ENCODE measurements at regions not wholly inside any gene's neighbourhood (a gene's known extent, or its start where the extent isn't known, plus 50 kb on each side); places are given as distances from the start of the nearest gene placed in this dataset.

DNA sequence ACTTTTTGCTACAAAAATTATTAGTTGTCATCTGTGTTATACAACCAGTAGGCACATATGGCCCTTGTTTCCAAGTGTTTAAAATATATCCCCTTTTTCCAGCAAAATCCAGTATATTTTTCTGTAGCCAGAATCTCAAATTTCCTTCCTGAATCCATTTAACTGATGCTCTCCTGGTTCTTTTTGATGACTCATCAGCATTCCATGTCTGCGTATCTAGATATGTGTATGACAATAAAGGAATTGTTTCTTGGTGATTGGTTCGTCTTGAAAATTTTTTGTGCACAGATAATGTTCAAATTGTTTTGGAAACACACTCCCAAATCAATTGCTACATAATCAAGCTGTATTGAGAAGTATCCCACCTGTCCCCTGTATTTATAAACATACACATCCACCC lies 98.3 kb downstream of the ITM2A start:
- no peaks in the 10 kb centered on the region for H3K23me2 ChIP-seq (ENCODE audit: low read depth, low read length)
- H2AFZ ChIP-seq (ENCODE audit: low read length): no peak overlapping the region
- no peaks in the 10 kb centered on the region for H3K4me1 ChIP-seq (replicated peaks in 1 of 4; ENCODE audit: control insufficient read depth in 3 of 4, insufficient read depth in 4 of 4, low read length in 3 of 4)
- WGBS, 2 experiments (ENCODE audit: extremely low coverage in 1 of 2, insufficient coverage in 1 of 2, insufficient read length in 1 of 2, insufficient replicate concordance in 2 of 2, low coverage in 1 of 2, low lambda C conversion rate in 2 of 2, missing lambda C conversion rate in 1 of 2): 92% methylated on average over 2 of the region's 2 CpGs; no CpG with 5 or more reads in 1 of the 2 experiments
- no peak overlapping the region for H3K14ac ChIP-seq (ENCODE audit: insufficient read length)
- H3K56ac ChIP-seq (replicated peaks; ENCODE audit: insufficient read length, low read depth, low read length): no peak overlapping the region
- no peaks in the 10 kb centered on the region for H3K27me3 ChIP-seq (replicated peaks in 1 of 4; ENCODE audit: control insufficient read depth in 3 of 4, extremely low read depth in 1 of 4, insufficient read depth in 3 of 4, low read length in 3 of 4)
- no peak overlapping the region for H2BK20ac ChIP-seq (ENCODE audit: low read length)
- no peak overlapping the region for H3K4me2 ChIP-seq (ENCODE audit: insufficient read depth in 1 of 2, low read depth in 2 of 2, low read length in 2 of 2)
- no peaks in the 10 kb centered on the region for H3K9me3 ChIP-seq (ENCODE audit: insufficient read depth in 2 of 2, low read depth in 1 of 2, low read length in 1 of 2)
- H3K79me1 ChIP-seq (ENCODE audit: low read depth, low read length): no peaks in the 10 kb centered on the region
- no peak overlapping the region for H4K91ac ChIP-seq (replicated peaks; ENCODE audit: insufficient read length, low read length)
- no peak overlapping the region for H4K5ac ChIP-seq (ENCODE audit: insufficient read length, low read depth, low read length)
- H3K23ac ChIP-seq (ENCODE audit: insufficient read length): no peak overlapping the region
- H3K9ac ChIP-seq (replicated peaks in 1 of 4; ENCODE audit: extremely low read depth in 1 of 4, low read depth in 3 of 4, low read length in 3 of 4): no peak overlapping the region
- H2BK120ac ChIP-seq (replicated peaks; ENCODE audit: low read depth, low read length): no peak overlapping the region
- ChIA-PET POLR2A (ENCODE audit: partially characterized antibody) (no interaction called here), CTCF (ENCODE audit: partially characterized antibody) (no interaction called here)
- no peak overlapping the region for H2BK5ac ChIP-seq (ENCODE audit: low read depth, low read length)
- H3K4me3 ChIP-seq (ENCODE audit: extremely low read depth in 1 of 4, insufficient read depth in 2 of 4, low read depth in 3 of 4, low read length in 4 of 4): no peak overlapping the region
- H3K36me3 ChIP-seq (ENCODE audit: control insufficient read depth in 2 of 4, insufficient read depth in 4 of 4, low read length in 3 of 4): no peaks in the 10 kb centered on the region
- H4K20me1 ChIP-seq (replicated peaks in 1 of 2; ENCODE audit: control insufficient read depth in 1 of 2, insufficient read depth in 2 of 2, low read length in 2 of 2): no peaks in the 10 kb centered on the region
- no peak overlapping the region for H3K27ac ChIP-seq (ENCODE audit: low read depth, low read length)
- H2BK15ac ChIP-seq (ENCODE audit: low read length): no peak overlapping the region
- FAIRE-seq (no peak), DNase-seq (ENCODE audit: low read depth in 1 of 2, low spot score in 2 of 2) (no peak)
- no peak overlapping the region for H2BK12ac ChIP-seq (ENCODE audit: low read depth, low read length)
- H3K79me2 ChIP-seq (ENCODE audit: control insufficient read depth in 1 of 2, insufficient read depth in 2 of 2, low read length in 2 of 2): no peaks in the 10 kb centered on the region
- no peak overlapping the region for H3K18ac ChIP-seq (ENCODE audit: extremely low read depth, low read length)
- H4K8ac ChIP-seq (ENCODE audit: extremely low read depth, insufficient read depth, low read length): no peak overlapping the region
- no peak overlapping the region for H3K4ac ChIP-seq (replicated peaks; ENCODE audit: insufficient read length, low read depth, low read length)
- H2AK5ac ChIP-seq (ENCODE audit: low read depth, low read length): no peak overlapping the region
- no peak for TF ChIP-seq BCL11A (IDR thresholded peaks at IDR 0.05; ENCODE audit: low read depth in 2 of 2, low read length in 2 of 2)
- no peak for TF ChIP-seq YY1 (IDR thresholded peaks at IDR 0.05; ENCODE audit: low read depth, low read length)
- no peak for TF ChIP-seq SIX5 (IDR thresholded peaks at IDR 0.05; ENCODE audit: low read depth, low read length)
- TF ChIP-seq TEAD4 (IDR thresholded peaks at IDR 0.05; ENCODE audit: low read depth, low read length): no peak
- no peak for TF ChIP-seq CHD2 (IDR thresholded peaks at IDR 0.05; ENCODE audit: low read length)
- TF ChIP-seq NANOG (IDR thresholded peaks at IDR 0.05; ENCODE audit: insufficient read depth, low read depth, low read length, poor library complexity, severe bottlenecking): no peak
- TF ChIP-seq, protein P1, sequence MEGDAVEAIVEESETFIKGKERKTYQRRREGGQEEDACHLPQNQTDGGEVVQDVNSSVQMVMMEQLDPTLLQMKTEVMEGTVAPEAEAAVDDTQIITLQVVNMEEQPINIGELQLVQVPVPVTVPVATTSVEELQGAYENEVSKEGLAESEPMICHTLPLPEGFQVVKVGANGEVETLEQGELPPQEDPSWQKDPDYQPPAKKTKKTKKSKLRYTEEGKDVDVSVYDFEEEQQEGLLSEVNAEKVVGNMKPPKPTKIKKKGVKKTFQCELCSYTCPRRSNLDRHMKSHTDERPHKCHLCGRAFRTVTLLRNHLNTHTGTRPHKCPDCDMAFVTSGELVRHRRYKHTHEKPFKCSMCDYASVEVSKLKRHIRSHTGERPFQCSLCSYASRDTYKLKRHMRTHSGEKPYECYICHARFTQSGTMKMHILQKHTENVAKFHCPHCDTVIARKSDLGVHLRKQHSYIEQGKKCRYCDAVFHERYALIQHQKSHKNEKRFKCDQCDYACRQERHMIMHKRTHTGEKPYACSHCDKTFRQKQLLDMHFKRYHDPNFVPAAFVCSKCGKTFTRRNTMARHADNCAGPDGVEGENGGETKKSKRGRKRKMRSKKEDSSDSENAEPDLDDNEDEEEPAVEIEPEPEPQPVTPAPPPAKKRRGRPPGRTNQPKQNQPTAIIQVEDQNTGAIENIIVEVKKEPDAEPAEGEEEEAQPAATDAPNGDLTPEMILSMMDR (IDR thresholded peaks at IDR 0.05; ENCODE audit: control extremely low read depth in 1 of 3, insufficient read depth in 1 of 3, low read depth in 1 of 3, low read length in 3 of 3): no peak
- no peak for TF ChIP-seq ASH2L (IDR thresholded peaks at IDR 0.05; ENCODE audit: low read length)
- no peak for TF ChIP-seq GABPA (IDR thresholded peaks at IDR 0.05; ENCODE audit: borderline replicate concordance, insufficient read depth, low read length)
- TF ChIP-seq POLR2A (IDR thresholded peaks at IDR 0.05; ENCODE audit: control extremely low read depth in 1 of 2, low read depth in 2 of 2, low read length in 2 of 2): no peak
